GM23338 (cell line): ENCODE measurements at regions not wholly inside any gene's neighbourhood (a gene's known extent, or its start where the extent isn't known, plus 50 kb on each side); places are given as distances from the start of the nearest gene placed in this dataset.

Experiments used
- EZH2phosphoT487 ChIP-seq: fragments of 200-600 bp; sonication (generic); IDR thresholded peaks from one replicate; pipeline ENCODE4 v1.8.1; 2018; ENCODE audit warnings: antibody characterized with exemption; ENCODE audit not compliant: unreplicated experiment
- POLR2AphosphoS5 ChIP-seq: IDR thresholded peaks from 2 replicates; pipeline ENCODE4 v1.6.1; 2016; ENCODE audit warnings: antibody characterized with exemption, low read depth
- STAT1 ChIP-seq: IDR thresholded peaks from one replicate; pipeline ENCODE4 v1.6.1; 2016; ENCODE audit warnings: antibody characterized with exemption; ENCODE audit not compliant: unreplicated experiment
- ZNF114 ChIP-seq: fragments of 250-450 bp; sonication (Bioruptor Pico); IDR thresholded peaks from 2 replicates; pipeline ENCODE4 v1.5.0; 2020; ENCODE audit warnings: mild to moderate bottlenecking, moderate library complexity
- TF ChIP-seq, protein P1 (sequence below), 2 experiments: fragments of 200-600 bp in 1 of 2; sonication (generic) in 1 of 2; conservative IDR thresholded peaks; 2 replicates each; pipeline versions ENCODE4 v1.5.1 to v1.6.1; 2016 to 2017; ENCODE audit warnings: antibody characterized with exemption in 2 of 2, low read depth in 2 of 2, mild to moderate bottlenecking in 2 of 2, moderate library complexity in 1 of 2
- TF ChIP-seq, protein P2 (sequence below): IDR thresholded peaks from one replicate; pipeline ENCODE4 v1.6.1; 2018; ENCODE audit warnings: antibody characterized with exemption; ENCODE audit not compliant: unreplicated experiment
- TF ChIP-seq, protein P3 (sequence below): IDR thresholded peaks from 2 replicates; pipeline ENCODE4 v1.6.1; 2016; ENCODE audit warnings: antibody characterized with exemption

DNA sequence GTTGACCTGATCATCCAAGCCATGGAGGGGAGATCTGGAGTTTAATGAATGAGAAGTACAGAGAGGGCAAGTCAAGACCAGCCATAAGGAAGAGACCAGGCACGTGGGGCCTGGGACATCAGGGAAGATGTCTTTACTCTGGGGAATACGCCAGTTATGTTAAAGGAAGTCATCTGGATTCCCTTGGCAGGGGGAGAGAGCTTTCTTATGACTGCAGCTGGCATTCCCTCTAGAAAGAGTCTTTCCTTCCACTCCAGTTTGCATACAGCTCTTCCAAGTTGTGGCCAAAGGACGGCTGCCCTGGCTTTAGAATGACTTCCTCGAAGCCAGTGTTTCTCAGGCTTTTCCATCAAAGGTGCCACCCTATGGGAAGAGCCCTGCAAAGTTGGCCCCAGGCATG is 93.6 kb upstream of the AGBL1 start:
- TF ChIP-seq STAT1 (no peak), ZNF114 (CRISPR knock-in tag) (no peak), EZH2phosphoT487 (no peak), POLR2AphosphoS5 (no peak)
- TF ChIP-seq, protein P1, sequence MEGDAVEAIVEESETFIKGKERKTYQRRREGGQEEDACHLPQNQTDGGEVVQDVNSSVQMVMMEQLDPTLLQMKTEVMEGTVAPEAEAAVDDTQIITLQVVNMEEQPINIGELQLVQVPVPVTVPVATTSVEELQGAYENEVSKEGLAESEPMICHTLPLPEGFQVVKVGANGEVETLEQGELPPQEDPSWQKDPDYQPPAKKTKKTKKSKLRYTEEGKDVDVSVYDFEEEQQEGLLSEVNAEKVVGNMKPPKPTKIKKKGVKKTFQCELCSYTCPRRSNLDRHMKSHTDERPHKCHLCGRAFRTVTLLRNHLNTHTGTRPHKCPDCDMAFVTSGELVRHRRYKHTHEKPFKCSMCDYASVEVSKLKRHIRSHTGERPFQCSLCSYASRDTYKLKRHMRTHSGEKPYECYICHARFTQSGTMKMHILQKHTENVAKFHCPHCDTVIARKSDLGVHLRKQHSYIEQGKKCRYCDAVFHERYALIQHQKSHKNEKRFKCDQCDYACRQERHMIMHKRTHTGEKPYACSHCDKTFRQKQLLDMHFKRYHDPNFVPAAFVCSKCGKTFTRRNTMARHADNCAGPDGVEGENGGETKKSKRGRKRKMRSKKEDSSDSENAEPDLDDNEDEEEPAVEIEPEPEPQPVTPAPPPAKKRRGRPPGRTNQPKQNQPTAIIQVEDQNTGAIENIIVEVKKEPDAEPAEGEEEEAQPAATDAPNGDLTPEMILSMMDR (conservative IDR thresholded peaks at IDR 0.05; ENCODE audit: low read depth in 2 of 2), result no peak
- TF ChIP-seq, protein P2, sequence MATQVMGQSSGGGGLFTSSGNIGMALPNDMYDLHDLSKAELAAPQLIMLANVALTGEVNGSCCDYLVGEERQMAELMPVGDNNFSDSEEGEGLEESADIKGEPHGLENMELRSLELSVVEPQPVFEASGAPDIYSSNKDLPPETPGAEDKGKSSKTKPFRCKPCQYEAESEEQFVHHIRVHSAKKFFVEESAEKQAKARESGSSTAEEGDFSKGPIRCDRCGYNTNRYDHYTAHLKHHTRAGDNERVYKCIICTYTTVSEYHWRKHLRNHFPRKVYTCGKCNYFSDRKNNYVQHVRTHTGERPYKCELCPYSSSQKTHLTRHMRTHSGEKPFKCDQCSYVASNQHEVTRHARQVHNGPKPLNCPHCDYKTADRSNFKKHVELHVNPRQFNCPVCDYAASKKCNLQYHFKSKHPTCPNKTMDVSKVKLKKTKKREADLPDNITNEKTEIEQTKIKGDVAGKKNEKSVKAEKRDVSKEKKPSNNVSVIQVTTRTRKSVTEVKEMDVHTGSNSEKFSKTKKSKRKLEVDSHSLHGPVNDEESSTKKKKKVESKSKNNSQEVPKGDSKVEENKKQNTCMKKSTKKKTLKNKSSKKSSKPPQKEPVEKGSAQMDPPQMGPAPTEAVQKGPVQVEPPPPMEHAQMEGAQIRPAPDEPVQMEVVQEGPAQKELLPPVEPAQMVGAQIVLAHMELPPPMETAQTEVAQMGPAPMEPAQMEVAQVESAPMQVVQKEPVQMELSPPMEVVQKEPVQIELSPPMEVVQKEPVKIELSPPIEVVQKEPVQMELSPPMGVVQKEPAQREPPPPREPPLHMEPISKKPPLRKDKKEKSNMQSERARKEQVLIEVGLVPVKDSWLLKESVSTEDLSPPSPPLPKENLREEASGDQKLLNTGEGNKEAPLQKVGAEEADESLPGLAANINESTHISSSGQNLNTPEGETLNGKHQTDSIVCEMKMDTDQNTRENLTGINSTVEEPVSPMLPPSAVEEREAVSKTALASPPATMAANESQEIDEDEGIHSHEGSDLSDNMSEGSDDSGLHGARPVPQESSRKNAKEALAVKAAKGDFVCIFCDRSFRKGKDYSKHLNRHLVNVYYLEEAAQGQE, result no peak
- TF ChIP-seq, protein P3, sequence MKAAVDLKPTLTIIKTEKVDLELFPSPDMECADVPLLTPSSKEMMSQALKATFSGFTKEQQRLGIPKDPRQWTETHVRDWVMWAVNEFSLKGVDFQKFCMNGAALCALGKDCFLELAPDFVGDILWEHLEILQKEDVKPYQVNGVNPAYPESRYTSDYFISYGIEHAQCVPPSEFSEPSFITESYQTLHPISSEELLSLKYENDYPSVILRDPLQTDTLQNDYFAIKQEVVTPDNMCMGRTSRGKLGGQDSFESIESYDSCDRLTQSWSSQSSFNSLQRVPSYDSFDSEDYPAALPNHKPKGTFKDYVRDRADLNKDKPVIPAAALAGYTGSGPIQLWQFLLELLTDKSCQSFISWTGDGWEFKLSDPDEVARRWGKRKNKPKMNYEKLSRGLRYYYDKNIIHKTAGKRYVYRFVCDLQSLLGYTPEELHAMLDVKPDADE, result no peak
